Astrocyte of the spinal cord (primary cell): ENCODE measurements at regions not wholly inside any gene's neighbourhood (a gene's known extent, or its start where the extent isn't known, plus 50 kb on each side); places are given as distances from the start of the nearest gene placed in this dataset.

Experiments used
- DNase-seq: peaks from one replicate; pipeline ENCODE4 v3.0.0; 2011; ENCODE audit warnings: low read depth, low spot score
- H3K4me3 ChIP-seq: 2 replicates; pipeline ENCODE4 v1.5.1; 2011; ENCODE audit warnings: low read depth, mild to moderate bottlenecking, low read length, moderate library complexity
- in situ Hi-C: cut with HindIII; loops from 2 replicates; pipeline ENCODE4 v1.10.0; 2017; ENCODE audit warnings: low sequenced_read_pairs
- TF ChIP-seq, protein P1 (sequence below): IDR thresholded peaks from 2 replicates; pipeline ENCODE4 v1.5.1; 2012; ENCODE audit warnings: low read depth, mild to moderate bottlenecking, low read length, inconsistent platforms

DNA sequence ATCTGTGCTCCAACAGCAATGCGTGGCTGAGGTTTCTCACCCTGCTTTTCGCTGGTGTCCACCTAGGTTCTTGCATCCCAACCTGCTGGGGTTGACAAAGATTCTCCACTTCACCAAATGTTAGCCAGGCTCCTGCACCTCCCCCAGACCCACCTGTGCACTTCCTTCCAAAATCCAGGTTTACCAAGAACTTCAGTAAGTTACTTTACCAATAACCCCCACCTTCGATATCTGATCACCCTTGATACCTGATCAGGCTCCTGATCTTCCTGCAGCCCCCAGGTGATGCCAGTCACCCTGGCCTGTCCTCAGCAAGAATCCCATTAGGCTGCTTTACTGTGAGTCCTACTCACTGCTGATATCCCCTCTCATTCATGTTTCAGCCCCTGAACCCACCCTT lies 1203.4 kb downstream of the TBC1D22A start:
- no peak overlapping the region for H3K4me3 ChIP-seq
- TF ChIP-seq, protein P1, sequence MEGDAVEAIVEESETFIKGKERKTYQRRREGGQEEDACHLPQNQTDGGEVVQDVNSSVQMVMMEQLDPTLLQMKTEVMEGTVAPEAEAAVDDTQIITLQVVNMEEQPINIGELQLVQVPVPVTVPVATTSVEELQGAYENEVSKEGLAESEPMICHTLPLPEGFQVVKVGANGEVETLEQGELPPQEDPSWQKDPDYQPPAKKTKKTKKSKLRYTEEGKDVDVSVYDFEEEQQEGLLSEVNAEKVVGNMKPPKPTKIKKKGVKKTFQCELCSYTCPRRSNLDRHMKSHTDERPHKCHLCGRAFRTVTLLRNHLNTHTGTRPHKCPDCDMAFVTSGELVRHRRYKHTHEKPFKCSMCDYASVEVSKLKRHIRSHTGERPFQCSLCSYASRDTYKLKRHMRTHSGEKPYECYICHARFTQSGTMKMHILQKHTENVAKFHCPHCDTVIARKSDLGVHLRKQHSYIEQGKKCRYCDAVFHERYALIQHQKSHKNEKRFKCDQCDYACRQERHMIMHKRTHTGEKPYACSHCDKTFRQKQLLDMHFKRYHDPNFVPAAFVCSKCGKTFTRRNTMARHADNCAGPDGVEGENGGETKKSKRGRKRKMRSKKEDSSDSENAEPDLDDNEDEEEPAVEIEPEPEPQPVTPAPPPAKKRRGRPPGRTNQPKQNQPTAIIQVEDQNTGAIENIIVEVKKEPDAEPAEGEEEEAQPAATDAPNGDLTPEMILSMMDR = no peak
- DNase-seq = no peak
- in situ Hi-C loops = no loop called here

DNA sequence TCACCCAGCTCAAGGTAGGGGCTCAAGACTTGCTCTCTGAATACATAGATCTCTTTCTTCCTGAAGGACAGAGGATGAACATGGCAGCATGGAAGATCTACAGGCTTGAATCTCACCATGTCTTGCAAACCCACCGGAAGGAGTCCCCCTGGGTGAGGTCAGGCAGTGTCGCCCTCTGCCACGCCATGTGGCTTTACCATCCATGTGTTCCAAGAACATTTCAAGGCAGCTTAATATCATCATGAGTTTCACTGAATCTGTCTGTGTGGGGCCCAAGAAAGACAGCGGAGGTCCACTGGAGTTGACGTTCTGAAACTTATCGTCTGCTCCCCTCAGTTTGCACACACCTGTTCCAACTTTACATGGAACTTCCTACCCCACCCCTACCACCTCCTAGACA lies 1202.6 kb downstream of the TBC1D22A start:
- DNase-seq = no peak
- TF ChIP-seq, protein P1 = no peak
- in situ Hi-C loops = no loop called here
- no peak overlapping the region for H3K4me3 ChIP-seq

DNA sequence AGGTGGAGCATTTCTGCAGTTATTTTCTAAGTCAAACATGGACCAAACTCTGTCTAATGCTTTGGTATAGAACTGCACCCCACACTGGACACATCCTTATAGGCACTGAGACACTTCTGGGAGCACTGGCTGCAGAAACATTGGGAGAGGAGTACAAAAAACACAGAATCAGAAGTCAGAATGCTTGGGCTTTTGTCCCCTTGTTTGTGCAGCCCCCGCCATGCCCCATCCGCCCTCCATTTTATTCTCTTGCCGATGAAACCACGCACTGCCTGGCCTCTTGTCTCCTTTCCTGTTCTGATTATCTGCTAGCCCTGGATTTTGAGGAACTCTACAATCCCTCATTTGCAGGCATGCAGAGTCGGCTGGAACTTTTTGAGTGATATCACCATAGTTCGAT lies 1201.2 kb downstream of the TBC1D22A start:
- in situ Hi-C loops = no loop called here
- no peak overlapping the region for H3K4me3 ChIP-seq
- no peak for DNase-seq
- TF ChIP-seq, protein P1 = no peak

DNA sequence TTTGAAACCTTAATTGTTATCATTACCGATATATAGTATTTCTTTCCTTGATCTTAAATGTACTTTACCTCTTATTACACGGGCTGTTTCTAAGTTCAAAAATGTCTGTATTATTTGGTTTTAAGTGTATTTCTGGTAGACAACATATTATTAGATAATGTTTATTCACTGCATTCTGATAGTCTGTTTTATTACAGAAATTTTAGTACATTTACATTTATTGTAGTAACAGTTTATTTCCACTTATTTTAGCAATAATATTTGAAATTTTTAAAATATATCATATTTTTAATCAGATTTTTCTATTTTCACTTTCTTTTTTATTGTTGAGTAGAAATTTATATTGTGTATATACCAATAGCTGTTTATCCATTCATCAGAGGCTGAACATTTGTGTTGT lies 1195.2 kb downstream of the TBC1D22A start:
- in situ Hi-C loops = no loop called here
- TF ChIP-seq, protein P1 = no peak
- DNase-seq = no peak
- no peak overlapping the region for H3K4me3 ChIP-seq

DNA sequence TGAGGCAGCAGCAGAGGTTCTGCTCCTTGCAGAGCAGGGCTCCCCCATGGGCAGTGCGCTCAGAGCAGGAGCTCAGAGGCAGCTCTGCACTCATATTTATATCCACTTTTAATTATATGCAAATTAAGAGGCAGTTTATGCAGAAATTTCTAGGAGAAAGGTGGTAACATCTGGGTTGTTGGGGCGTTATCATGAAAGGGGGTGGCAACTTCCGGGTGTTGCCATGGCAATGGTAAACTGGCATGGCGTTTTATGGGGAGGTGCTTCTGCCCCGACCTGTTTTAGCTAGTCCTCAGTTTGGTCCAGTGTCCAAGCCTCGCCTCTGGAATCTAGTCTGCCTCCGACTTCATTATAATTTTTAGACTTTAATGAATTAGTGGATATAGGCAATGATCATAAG lies 1191.7 kb downstream of the TBC1D22A start:
- in situ Hi-C loops = no loop called here
- H3K4me3 ChIP-seq = no peak overlapping the region
- DNase-seq = no peak
- TF ChIP-seq, protein P1 = no peak

DNA sequence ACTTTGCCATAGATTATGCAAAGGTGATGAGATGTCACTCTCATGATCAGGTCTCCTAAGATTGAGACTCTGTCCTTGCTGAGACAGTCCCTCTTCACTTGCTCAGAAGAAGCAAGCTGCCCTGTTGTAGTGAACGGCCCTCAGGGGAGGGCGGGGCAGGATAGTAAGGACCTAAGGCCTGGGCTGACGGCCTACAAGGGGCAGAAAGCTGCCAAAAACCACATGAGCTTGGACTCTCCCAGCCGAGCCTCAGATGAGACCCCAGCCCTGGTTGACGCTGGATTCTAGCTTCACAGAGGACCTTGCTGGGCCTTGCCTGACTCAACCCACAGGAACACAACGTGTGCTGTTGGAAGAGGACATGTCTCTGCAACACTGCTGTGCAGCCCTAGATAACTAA lies 1182.5 kb downstream of the TBC1D22A start:
- in situ Hi-C loops = no loop called here

More for the DNA sequence above, 1182.5 kb downstream of the TBC1D22A start:
- TF ChIP-seq, protein P1 = no peak
- H3K4me3 ChIP-seq = no peak overlapping the region
- no peak for DNase-seq
